Stimulated activated effector memory CD8-positive, alpha-beta T cell treated with anti-CD3 and anti-CD28 coated beads, Interleukin-12 subunit alpha, Interleukin-12 subunit beta, amount 100 ng/mL, for 72 hours (primary cell): ENCODE measurements at regions not wholly inside any gene's neighbourhood (a gene's known extent, or its start where the extent isn't known, plus 50 kb on each side); places are given as distances from the start of the nearest gene placed in this dataset.

Experiments
- ATAC-seq: fragments of 150-1000 bp; cut with Tn5 transposase; 2 replicates; pipeline ENCODE4 v1.10.0; 2021
- DNase-seq, 2 donors: peaks; one replicate each; pipeline ENCODE4 v3.0.0; 2021 to 2022; ENCODE audit warnings: low spot score in 2 of 2
- H3K27ac Mint-ChIP-seq: one replicate; pipeline ENCODE4 v1.8.0; 2022; ENCODE audit warnings: mild to moderate bottlenecking, mixed read lengths
- H3K36me3 Mint-ChIP-seq: one replicate; pipeline ENCODE4 v1.8.0; 2022; ENCODE audit warnings: mild to moderate bottlenecking, mixed read lengths
- H3K4me1 Mint-ChIP-seq: one replicate; pipeline ENCODE4 v1.8.0; 2022; ENCODE audit warnings: mixed read lengths
- H3K4me3 Mint-ChIP-seq: one replicate; pipeline ENCODE4 v1.8.0; 2022; ENCODE audit warnings: mild to moderate bottlenecking, mixed read lengths
- H3K9me3 Mint-ChIP-seq: one replicate; pipeline ENCODE4 v1.8.0; 2022; ENCODE audit warnings: mixed read lengths

- Mint-ChIP-seq H3K9me3 (no peaks in the 10 kb centered on the region), H3K36me3 (no peaks in the 10 kb centered on the region), H3K4me1 (no peaks in the 10 kb centered on the region), H3K4me3 (no peak overlapping the region), H3K27ac (no peak overlapping the region)
- no peak for DNase-seq
- no peak for ATAC-seq
Observed at GRCh38 chr2:217206016-217206725, 346.3 kb upstream of the TNP1 start.

- no peaks in the 10 kb centered on the region for H3K9me3 Mint-ChIP-seq
- H3K4me3 Mint-ChIP-seq: no peak overlapping the region
- no peaks in the 10 kb centered on the region for H3K4me1 Mint-ChIP-seq
- no peak overlapping the region for H3K27ac Mint-ChIP-seq
- ATAC-seq (no peak), DNase-seq (no peak)
- H3K36me3 Mint-ChIP-seq: no peaks in the 10 kb centered on the region
Observed at GRCh38 chr2:217204358-217204757, 344.5 kb upstream of the TNP1 start.

DNA sequence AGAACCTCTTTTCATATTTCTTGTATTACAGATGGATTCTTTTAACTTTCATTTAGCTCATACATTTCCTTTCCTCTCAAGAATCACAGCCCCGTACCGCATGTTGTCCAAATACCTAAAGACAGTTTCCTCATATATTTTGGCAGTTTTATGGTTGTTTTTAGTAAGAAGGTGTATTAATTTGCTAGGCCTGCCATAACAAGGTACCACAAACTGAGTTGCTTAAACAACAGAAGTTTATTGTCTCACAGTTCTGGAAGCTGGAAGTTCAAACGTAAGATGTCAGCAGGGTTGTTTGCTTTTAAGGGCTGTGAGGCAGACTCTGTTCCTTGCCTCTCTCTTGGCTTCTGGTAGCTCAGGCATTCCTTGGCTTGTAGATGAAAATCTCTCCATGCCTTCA is 343.2 kb upstream of the TNP1 start:
- ATAC-seq (no peak), DNase-seq (no peak)
- no peak overlapping the region for H3K4me3 Mint-ChIP-seq
- H3K36me3 Mint-ChIP-seq: no peaks in the 10 kb centered on the region
- no peaks in the 10 kb centered on the region for H3K9me3 Mint-ChIP-seq
- no peaks in the 10 kb centered on the region for H3K4me1 Mint-ChIP-seq
- no peak overlapping the region for H3K27ac Mint-ChIP-seq

DNA sequence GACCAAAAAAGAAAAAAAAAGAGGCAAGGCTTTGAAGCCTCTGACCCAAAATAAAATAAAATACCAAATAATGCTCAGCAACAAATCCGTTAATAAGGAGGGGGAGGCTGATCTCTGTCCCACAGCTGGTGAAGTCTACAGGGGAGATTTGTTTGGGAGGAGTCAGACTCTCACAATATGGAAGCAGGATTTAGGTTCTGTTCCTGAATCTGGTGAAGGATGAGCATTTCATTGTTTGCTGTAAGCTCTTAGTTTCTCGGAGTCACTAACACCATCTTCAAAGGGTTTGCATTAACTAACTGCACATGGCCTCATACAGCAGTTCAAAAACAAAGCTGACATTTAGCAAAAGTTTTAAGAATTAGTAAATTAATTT is 339.4 kb upstream of the TNP1 start:
- Mint-ChIP-seq H3K36me3 (no peaks in the 10 kb centered on the region), H3K27ac (no peak overlapping the region), H3K4me1 (no peaks in the 10 kb centered on the region), H3K9me3 (peaks cover 7% of the 10 kb centered on the region), H3K4me3 (no peak overlapping the region)
- ATAC-seq: no peak
- DNase-seq: no peak

- H3K9me3 Mint-ChIP-seq: peaks cover 13% of the 10 kb centered on the region
- no peaks in the 10 kb centered on the region for H3K36me3 Mint-ChIP-seq
- H3K4me3 Mint-ChIP-seq: no peak overlapping the region
- no peak for ATAC-seq
- no peaks in the 10 kb centered on the region for H3K4me1 Mint-ChIP-seq
- H3K27ac Mint-ChIP-seq: no peak overlapping the region
- DNase-seq: no peak
Observed at GRCh38 chr2:217195658-217196446, 336.0 kb upstream of the TNP1 start.

GRCh38 chr2:217195016-217195415 is 335.2 kb upstream of the TNP1 start:
- Mint-ChIP-seq H3K36me3 (no peaks in the 10 kb centered on the region), H3K9me3 (peaks cover 13% of the 10 kb centered on the region), H3K4me1 (no peaks in the 10 kb centered on the region), H3K27ac (no peak overlapping the region), H3K4me3 (no peak overlapping the region)
- ATAC-seq: no peak
- DNase-seq: no peak

- Mint-ChIP-seq H3K27ac (no peak overlapping the region), H3K9me3 (peaks cover 13% of the 10 kb centered on the region), H3K4me1 (no peaks in the 10 kb centered on the region), H3K4me3 (no peak overlapping the region), H3K36me3 (no peaks in the 10 kb centered on the region)
- DNase-seq (no peak), ATAC-seq (no peak)
Observed at GRCh38 chr2:217193431-217194340, 333.8 kb upstream of the TNP1 start.

- H3K4me3 Mint-ChIP-seq: no peak overlapping the region
Observed at GRCh38 chr2:217192366-217192765, 332.5 kb upstream of the TNP1 start.

GRCh38 chr2:217189747-217190146 is 329.9 kb upstream of the TNP1 start:
- no peak for ATAC-seq
- DNase-seq: no peak
- Mint-ChIP-seq H3K9me3 (peaks cover 6% of the 10 kb centered on the region), H3K4me1 (no peaks in the 10 kb centered on the region), H3K36me3 (no peaks in the 10 kb centered on the region), H3K27ac (no peak overlapping the region), H3K4me3 (no peak overlapping the region)

More at GRCh38 chr2:217192366-217192765, 332.5 kb upstream of the TNP1 start:
- H3K27ac Mint-ChIP-seq: no peak overlapping the region
- ATAC-seq (no peak), DNase-seq (no peak)
- no peaks in the 10 kb centered on the region for H3K4me1 Mint-ChIP-seq
- peaks cover 12% of the 10 kb centered on the region for H3K9me3 Mint-ChIP-seq
- H3K36me3 Mint-ChIP-seq: no peaks in the 10 kb centered on the region

GRCh38 chr2:217189131-217189530 is 329.3 kb upstream of the TNP1 start:
- Mint-ChIP-seq H3K36me3 (no peaks in the 10 kb centered on the region), H3K27ac (no peak overlapping the region), H3K4me3 (no peak overlapping the region), H3K4me1 (no peaks in the 10 kb centered on the region), H3K9me3 (peaks cover 5% of the 10 kb centered on the region)
- no peak for DNase-seq
- no peak for ATAC-seq

DNA sequence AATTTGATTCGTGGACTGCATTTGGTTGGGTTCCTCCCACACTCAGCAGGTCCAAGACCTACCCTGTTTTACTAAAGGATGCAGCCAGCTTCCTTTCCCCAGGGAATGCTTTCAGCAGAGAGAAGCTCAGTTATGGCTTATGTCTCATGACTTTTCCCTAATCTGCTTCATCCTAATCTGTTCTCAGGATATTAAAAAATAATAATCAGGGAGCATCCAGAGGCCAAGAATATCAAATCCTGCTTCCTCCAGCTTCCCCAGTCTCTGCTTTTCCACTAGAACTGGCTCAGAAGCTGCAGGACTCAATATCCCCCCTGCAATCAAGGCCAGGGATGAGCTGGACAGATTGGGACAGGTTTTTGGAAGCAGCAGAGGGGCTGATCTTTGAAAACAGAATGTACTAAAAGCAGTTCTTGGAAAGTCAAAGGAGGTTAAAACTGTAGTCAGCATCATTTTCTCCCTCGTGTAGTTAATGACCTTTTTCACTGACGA is 326.9 kb upstream of the TNP1 start:
- H3K36me3 Mint-ChIP-seq: no peaks in the 10 kb centered on the region

DNA sequence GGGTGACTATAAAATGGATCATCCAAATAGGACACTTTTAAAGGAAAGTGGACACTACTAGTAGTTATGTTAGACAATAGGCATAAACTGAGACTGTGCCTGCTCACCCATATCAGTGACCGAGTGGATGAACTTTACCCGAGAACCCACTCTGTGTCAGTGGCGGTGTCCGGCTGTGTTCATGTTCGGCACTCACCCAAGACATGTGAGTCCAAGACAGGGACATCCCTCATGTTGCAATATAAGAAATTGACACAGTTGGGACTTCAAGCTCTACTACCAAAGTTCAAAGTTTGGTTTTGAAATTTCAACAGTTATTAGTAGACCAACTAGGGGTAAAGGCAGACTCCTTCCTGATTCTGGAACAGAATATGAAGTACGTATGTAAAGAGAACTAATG is 326.3 kb upstream of the TNP1 start:
- Mint-ChIP-seq H3K9me3 (no peaks in the 10 kb centered on the region), H3K4me1 (no peaks in the 10 kb centered on the region), H3K27ac (no peak overlapping the region), H3K36me3 (no peaks in the 10 kb centered on the region), H3K4me3 (no peak overlapping the region)
- DNase-seq (no peak), ATAC-seq (no peak)

More for the DNA sequence above, 326.9 kb upstream of the TNP1 start:
- no peaks in the 10 kb centered on the region for H3K4me1 Mint-ChIP-seq
- peaks cover 3% of the 10 kb centered on the region for H3K9me3 Mint-ChIP-seq
- H3K4me3 Mint-ChIP-seq: no peak overlapping the region
- DNase-seq (no peak), ATAC-seq (no peak)
- no peak overlapping the region for H3K27ac Mint-ChIP-seq

GRCh38 chr2:217185265-217185995 is 325.6 kb upstream of the TNP1 start:
- no peaks in the 10 kb centered on the region for H3K4me1 Mint-ChIP-seq
- no peak for ATAC-seq
- H3K9me3 Mint-ChIP-seq: no peaks in the 10 kb centered on the region
- no peak overlapping the region for H3K4me3 Mint-ChIP-seq
- H3K36me3 Mint-ChIP-seq: no peaks in the 10 kb centered on the region
- no peak for DNase-seq
- no peak overlapping the region for H3K27ac Mint-ChIP-seq

GRCh38 chr2:217184242-217184641 is 324.4 kb upstream of the TNP1 start:
- ATAC-seq (no peak), DNase-seq (no peak)
- Mint-ChIP-seq H3K4me3 (no peak overlapping the region), H3K36me3 (no peaks in the 10 kb centered on the region), H3K27ac (no peak overlapping the region), H3K9me3 (no peaks in the 10 kb centered on the region), H3K4me1 (no peaks in the 10 kb centered on the region)

GRCh38 chr2:217183471-217183870 is 323.6 kb upstream of the TNP1 start:
- ATAC-seq (no peak), DNase-seq (no peak)
- no peak overlapping the region for H3K4me3 Mint-ChIP-seq
- H3K27ac Mint-ChIP-seq: no peak overlapping the region
- no peaks in the 10 kb centered on the region for H3K9me3 Mint-ChIP-seq
- H3K36me3 Mint-ChIP-seq: no peaks in the 10 kb centered on the region
- no peaks in the 10 kb centered on the region for H3K4me1 Mint-ChIP-seq
